Fibroblast of pulmonary artery (primary cell): ENCODE measurements at regions not wholly inside any gene's neighbourhood (a gene's known extent, or its start where the extent isn't known, plus 50 kb on each side); places are given as distances from the start of the nearest gene placed in this dataset.

Experiments used
- DNase-seq: peaks from one replicate; pipeline ENCODE4 v3.0.0-alpha.2; 2010; ENCODE audit warnings: low read depth
- H3K4me3 ChIP-seq: replicated peaks from 2 replicates; pipeline ENCODE4 v1.5.1; 2011; ENCODE audit warnings: low read depth, mild to moderate bottlenecking, control low read depth, low read length, moderate library complexity
- TF ChIP-seq, protein P1 (sequence below): IDR thresholded peaks from 2 replicates; pipeline ENCODE4 v1.5.1; 2011; ENCODE audit warnings: mild to moderate bottlenecking, control low read depth, low read length, inconsistent platforms; ENCODE audit errors: missing control alignments

DNA sequence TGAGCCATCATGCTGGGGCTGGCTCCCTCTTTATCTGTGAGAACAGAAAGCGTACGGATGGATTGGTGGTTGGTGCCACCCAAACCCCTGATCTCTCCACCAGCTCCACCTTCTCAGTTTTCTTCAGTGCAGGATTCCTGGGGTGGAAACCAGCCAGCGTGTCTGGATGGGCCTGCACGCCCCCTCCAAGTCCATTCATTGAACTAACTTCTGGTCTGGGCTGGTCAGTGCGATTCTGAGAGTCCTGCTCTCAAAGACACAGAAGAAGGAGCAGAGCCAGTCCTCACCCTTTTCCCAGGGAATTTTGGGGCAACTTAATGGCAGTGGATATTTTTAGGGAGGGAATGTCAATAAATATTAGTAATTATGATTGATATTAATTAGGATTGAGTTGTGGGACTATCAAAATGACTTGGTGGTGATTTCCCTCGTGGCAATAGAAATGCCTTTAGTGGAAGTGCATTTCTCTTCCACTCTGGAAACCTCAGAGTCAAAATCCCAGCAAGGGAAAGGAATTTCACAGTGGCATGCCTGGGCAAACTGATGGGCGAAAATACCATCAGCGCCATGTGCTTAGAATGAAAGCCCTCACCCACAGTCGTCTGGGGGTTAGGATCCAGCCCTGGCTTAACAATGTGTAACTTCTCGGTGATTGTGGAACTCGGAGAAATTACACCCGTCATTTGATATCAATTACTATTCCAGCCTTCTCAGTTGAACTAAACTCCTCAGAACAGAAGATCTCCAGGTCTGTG lies 69.3 kb upstream of the EEPD1 start:
- TF ChIP-seq, protein P1, sequence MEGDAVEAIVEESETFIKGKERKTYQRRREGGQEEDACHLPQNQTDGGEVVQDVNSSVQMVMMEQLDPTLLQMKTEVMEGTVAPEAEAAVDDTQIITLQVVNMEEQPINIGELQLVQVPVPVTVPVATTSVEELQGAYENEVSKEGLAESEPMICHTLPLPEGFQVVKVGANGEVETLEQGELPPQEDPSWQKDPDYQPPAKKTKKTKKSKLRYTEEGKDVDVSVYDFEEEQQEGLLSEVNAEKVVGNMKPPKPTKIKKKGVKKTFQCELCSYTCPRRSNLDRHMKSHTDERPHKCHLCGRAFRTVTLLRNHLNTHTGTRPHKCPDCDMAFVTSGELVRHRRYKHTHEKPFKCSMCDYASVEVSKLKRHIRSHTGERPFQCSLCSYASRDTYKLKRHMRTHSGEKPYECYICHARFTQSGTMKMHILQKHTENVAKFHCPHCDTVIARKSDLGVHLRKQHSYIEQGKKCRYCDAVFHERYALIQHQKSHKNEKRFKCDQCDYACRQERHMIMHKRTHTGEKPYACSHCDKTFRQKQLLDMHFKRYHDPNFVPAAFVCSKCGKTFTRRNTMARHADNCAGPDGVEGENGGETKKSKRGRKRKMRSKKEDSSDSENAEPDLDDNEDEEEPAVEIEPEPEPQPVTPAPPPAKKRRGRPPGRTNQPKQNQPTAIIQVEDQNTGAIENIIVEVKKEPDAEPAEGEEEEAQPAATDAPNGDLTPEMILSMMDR: no peak
- no peak for DNase-seq
- no peak overlapping the region for H3K4me3 ChIP-seq

DNA sequence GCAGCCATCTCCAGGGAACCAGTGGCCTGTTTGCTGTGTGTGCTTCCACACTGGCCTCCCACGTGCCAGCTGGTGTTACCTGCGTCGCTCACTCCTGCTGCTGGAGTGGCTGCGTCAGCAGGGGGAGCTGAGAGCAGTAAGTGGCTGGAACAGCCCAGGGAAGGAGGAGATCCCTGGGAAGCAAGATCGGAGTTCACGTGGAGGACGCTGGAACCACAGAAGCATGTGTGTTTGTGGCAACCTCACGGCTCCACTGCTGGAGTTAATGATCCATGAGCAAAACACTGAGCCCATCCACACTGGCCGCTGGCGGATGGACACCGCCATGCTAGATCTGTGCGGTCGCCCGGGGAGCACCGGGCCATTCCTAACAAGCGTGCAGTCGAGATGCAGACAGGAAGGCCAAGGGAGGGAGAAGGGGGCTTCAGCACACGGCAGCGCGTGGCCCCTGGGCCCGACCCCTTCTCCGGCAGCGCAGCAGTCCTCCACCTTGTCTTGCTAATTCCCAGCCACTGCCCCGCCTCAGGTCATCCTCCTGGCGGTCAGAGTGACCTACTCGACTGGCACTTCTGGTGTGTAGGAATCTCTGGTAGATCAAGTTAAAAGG lies 68.5 kb upstream of the EEPD1 start:
- TF ChIP-seq, protein P1: peak; percentile 38
- H3K4me3 ChIP-seq: no peak overlapping the region
- DNase-seq: peak; percentile 45

GRCh38 chr7:36085096-36085495 lies 68.0 kb upstream of the EEPD1 start:
- no peak overlapping the region for H3K4me3 ChIP-seq
- no peak for DNase-seq
- TF ChIP-seq, protein P1: no peak

DNA sequence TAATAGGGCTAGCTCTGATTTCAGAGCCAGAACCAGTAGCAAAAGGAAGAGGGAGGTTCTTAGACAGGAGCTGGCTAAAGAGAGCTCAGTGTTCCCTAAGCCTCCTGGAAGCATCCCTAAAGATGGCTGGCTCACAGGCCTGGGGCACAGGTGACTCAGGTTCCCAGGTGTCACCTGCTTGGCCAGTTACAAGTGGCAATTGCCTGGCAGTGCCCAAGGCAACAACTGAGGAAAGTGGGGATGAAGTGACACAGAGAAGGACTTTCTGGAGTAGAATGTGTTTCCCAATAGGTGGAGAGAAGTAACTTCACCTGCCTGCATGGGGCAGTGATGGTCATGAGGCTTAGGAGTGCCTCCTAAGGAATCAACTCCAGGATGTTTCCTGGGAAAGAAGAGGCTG lies 66.5 kb upstream of the EEPD1 start:
- TF ChIP-seq, protein P1: no peak
- DNase-seq: no peak
- no peak overlapping the region for H3K4me3 ChIP-seq

DNA sequence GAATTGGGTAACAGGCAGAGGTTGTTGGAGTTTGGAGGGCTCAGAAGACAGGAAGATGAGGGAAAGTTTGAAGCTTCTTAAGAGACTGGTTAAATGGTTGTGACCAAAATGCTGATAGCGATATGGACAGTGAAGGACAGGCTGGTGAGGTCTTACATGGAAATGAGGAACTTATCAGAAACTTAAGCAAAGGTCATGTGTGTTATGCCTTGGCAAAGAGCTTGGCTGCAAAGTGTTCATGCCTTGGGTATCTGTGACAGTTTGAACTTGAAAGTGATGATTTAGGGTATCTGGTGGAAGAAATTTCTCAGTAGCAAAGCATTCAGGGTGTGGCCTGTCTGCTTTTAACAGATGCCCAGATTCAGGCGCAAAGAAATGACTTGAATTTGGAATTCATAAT lies 64.5 kb upstream of the EEPD1 start:
- TF ChIP-seq, protein P1: no peak
- H3K4me3 ChIP-seq: no peak overlapping the region
- DNase-seq: no peak

- no peak overlapping the region for H3K4me3 ChIP-seq
- no peak for DNase-seq
- TF ChIP-seq, protein P1: no peak
These were observed 64.1 kb upstream of the EEPD1 start for GRCh38 chr7:36088966-36089365.
